ENCODE measurements at regions not wholly inside any gene's neighbourhood (a gene's known extent, or its start where the extent isn't known, plus 50 kb on each side); places are given as distances from the start of the nearest gene placed in this dataset.
A peak's percentile ranks its signal among the peaks of the same experiment; 100 is the strongest.
"Not testable (repeated sequence)": the region's sequence is repeated elsewhere in the genome, so short reads cannot be mapped to it uniquely, and the experiment has no call there.

DNA sequence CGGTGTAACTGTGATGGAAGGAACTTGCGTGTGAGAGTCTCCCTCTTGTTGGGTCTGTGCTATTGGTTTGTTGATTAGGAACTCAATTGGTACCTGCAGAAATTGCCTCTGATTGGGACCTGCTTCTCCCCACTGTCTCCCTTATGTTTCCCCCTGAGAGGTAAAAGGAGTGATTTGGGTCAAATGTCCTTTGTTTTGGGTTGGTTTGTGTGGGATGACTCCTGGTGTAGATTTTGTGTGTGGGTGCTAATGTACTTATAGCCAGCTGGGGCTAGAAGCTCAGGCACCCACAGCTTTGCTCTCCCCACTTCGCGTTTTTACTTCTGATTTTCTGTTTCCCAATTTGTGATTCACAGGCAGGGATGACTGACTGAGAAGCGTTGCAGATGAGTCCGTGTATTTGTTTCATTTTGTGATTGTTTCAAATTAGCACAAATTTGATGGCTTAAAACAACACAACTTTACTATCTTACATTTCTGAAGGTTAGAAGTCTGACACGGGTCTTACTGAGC lies 79.1 kb downstream of the UTRN start:
- no peak for ATAC-seq (replicated peaks in 6 of 8)
- in situ Hi-C loops (cut with MboI; ENCODE audit: low pct_unique_long_range_greater_than_20kb in 2 of 9, low sequenced_read_pairs in 9 of 9, unreplicated experiment in 9 of 9) = no loop called here
- H3K4me1 ChIP-seq (replicated peaks in 1 of 2) = peaks cover 0 to 3% of the 10 kb centered on the region in 2 donors
- no peak overlapping the region for H3K27ac ChIP-seq
- 50 to 100% (median 95%) methylated on average over 1 to 7 of the region's 7 CpGs; no CpG with 5 or more reads in 3 of the 10 experiments for WGBS, 10 experiments
- H3K4me3 ChIP-seq = no peak overlapping the region

DNA sequence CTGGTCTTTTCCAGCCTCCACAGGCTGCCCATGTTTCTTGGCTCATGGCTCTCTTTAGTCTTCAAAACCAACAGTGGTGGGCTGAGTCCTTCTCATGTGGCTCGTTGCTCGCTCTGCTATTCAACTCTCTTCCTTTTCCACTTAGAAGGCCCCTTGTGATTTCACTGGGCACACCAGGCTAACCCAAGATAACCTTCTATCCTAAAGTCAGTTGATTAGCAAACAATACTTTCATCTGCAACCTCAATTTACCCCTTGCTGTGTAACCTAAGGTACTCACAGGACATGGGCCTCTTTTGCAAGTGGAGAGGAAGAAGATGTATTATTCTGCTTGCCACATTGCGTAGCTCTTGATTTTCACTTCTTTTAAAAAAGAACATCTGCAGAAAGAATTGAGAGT lies 79.6 kb downstream of the UTRN start:
- no peak for ATAC-seq (replicated peaks in 6 of 8)
- peaks cover 0 to 3% of the 10 kb centered on the region in 2 donors for H3K4me1 ChIP-seq (replicated peaks in 1 of 2)
- 65 to 93% (median 82%) methylated on average over 1 to 2 of the region's 3 CpGs; no CpG with 5 or more reads in 6 of the 10 experiments for WGBS, 10 experiments
- in situ Hi-C loops (cut with MboI; ENCODE audit: low pct_unique_long_range_greater_than_20kb in 2 of 9, low sequenced_read_pairs in 9 of 9, unreplicated experiment in 9 of 9) = no loop called here
- H3K4me3 ChIP-seq = no peak overlapping the region
- H3K27ac ChIP-seq = no peak overlapping the region

GRCh38 chr6:144365271-144365670 lies 80.1 kb downstream of the UTRN start:
- in situ Hi-C loops (cut with MboI; ENCODE audit: low pct_unique_long_range_greater_than_20kb in 2 of 9, low sequenced_read_pairs in 9 of 9, unreplicated experiment in 9 of 9) = no loop called here
- peak in 2 of 8 experiments; percentile 76 to 79 for ATAC-seq (replicated peaks in 6 of 8)

DNA sequence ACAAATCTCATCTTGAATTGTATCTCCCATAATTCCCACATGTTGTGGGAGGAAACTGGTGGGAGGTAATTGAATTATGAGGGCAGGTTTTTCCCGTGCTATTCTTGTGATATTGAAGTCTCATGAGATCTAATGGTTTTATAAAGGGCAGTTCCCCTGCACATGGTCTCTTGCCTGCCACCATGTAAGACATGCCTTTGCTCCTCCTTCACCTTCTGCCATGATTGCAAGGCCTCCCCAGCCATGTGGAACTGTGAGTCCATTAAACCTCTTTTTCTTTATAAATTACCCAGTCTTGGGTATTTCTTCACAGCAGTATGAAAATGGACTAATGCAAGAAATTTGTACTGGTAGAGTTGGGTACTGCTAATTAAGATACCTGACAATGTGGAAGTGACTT lies 84.6 kb downstream of the UTRN start:
- WGBS, 10 experiments = 80 to 100% (median 89%) methylated on average over 1 of the region's 1 CpG; no CpG with 5 or more reads in 5 of the 10 experiments
- H3K27ac ChIP-seq; H3K4me1 ChIP-seq (replicated peaks in 1 of 2); in situ Hi-C loops (cut with MboI; ENCODE audit: low pct_unique_long_range_greater_than_20kb in 2 of 9, low sequenced_read_pairs in 9 of 9, unreplicated experiment in 9 of 9); ATAC-seq (replicated peaks in 6 of 8); H3K4me3 ChIP-seq: not testable (repeated sequence)

More at GRCh38 chr6:144365271-144365670, 80.1 kb downstream of the UTRN start:
- 60 to 100% (median 100%) methylated on average over 1 of the region's 1 CpG; no CpG with 5 or more reads in 3 of the 10 experiments for WGBS, 10 experiments
- Histone ChIP-seq H3K27ac (no peak overlapping the region), H3K4me1 (replicated peaks in 1 of 2) (peaks cover 0 to 3% of the 10 kb centered on the region in 2 donors), H3K4me3 (no peak overlapping the region)

DNA sequence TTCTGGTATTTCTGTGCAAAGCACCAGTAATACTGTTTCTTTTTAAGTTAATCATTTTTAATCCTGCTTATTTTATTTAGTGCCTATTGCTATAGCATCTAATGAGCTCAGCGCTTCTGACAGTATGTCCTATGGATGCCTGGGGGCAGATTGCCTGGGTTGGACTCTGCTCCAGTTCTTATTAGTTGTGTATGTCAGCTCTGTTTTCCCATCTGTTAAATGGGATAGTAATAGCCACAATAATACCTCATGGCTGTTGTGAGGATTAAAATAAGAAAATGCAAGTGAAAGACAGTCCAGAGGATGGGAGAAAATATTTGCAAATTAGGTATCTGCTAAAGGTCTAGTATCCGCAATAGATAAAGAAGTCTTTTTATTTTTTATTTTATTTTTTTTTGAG lies 87.0 kb downstream of the UTRN start:
- Histone ChIP-seq H3K27ac (no peak overlapping the region), H3K4me1 (replicated peaks in 1 of 2) (no peaks in the 10 kb centered on the region), H3K4me3 (no peak overlapping the region)
- in situ Hi-C loops (cut with MboI; ENCODE audit: low pct_unique_long_range_greater_than_20kb in 2 of 9, low sequenced_read_pairs in 9 of 9, unreplicated experiment in 9 of 9) = no loop called here
- ATAC-seq (replicated peaks in 6 of 8) = no peak
- WGBS, 10 experiments = 83 to 100% (median 98%) methylated on average over 1 to 2 of the region's 2 CpGs; no CpG with 5 or more reads in 2 of the 10 experiments

DNA sequence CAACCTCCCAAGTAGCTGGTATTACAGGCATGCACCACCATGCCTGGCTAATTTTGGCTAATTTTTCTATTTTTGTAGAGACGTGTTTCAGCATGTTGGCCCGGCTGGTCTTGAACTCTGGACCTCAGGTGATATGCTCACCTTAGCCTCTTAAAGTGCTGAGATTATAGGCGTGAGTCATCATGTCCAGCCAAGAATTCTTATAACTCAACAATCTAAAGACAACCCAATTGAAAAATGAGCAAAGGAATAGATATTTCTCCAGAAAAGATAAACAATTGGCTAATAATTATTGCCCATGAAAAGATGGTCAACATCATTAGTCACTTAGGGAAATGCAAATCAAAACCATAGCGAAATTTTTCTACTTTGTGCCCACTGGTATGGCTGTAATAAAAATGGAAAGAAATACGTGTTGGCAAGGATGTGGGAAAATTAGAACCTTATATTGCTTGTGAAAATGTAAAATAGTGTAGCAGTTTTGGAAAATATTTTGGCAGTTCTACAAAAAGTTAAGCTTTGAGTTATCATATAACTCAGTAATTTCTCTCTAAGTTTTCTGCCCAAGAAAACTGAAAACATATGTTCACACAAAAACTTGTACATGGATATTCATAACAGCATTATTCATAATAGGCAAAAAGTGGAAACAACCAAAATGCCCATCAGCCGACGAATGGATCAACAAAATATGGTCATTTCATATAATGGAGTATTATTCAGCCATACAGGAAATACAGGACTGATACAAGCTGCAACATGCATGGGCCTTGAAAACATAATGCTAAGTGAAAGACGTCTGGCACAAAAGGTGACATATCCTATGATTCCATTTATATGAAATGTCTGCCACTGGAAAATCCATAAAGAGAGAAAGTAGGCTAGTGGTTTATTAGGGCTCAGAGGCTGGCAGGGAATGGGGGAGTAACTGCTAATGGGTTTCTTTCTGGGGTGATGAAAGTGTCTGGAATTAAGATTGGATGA lies 87.8 kb downstream of the UTRN start:
- no peak for ATAC-seq (replicated peaks in 6 of 8)
- in situ Hi-C loops (cut with MboI; ENCODE audit: low pct_unique_long_range_greater_than_20kb in 2 of 9, low sequenced_read_pairs in 9 of 9, unreplicated experiment in 9 of 9) = no loop called here
- WGBS, 10 experiments = 25 to 100% (median 84%) methylated on average over 2 to 8 of the region's 8 CpGs
- no peak overlapping the region for H3K27ac ChIP-seq
- H3K4me1 ChIP-seq (replicated peaks in 1 of 2) = no peaks in the 10 kb centered on the region
- H3K4me3 ChIP-seq = no peak overlapping the region

GRCh38 chr6:144374525-144374924 lies 89.4 kb downstream of the UTRN start:
- H3K4me3 ChIP-seq; H3K4me1 ChIP-seq (replicated peaks in 1 of 2); H3K27ac ChIP-seq; in situ Hi-C loops (cut with MboI; ENCODE audit: low pct_unique_long_range_greater_than_20kb in 2 of 9, low sequenced_read_pairs in 9 of 9, unreplicated experiment in 9 of 9); ATAC-seq (replicated peaks in 6 of 8): not testable (repeated sequence)
- WGBS, 10 experiments = 91 to 100% (median 100%) methylated on average over 1 to 7 of the region's 12 CpGs; no CpG with 5 or more reads in 3 of the 10 experiments

- no peak overlapping the region for H3K27ac ChIP-seq
- in situ Hi-C loops (cut with MboI; ENCODE audit: low pct_unique_long_range_greater_than_20kb in 2 of 9, low sequenced_read_pairs in 9 of 9, unreplicated experiment in 9 of 9) = no loop called here
- peak in 4 of 8 experiments; percentile 33 to 80 (median 56) for ATAC-seq (replicated peaks in 6 of 8)
Observed at GRCh38 chr6:144377586-144378210, 92.6 kb downstream of the UTRN start.

GRCh38 chr6:144378437-144378836 lies 93.3 kb downstream of the UTRN start:
- Histone ChIP-seq H3K4me1 (replicated peaks in 1 of 2) (no peaks in the 10 kb centered on the region), H3K4me3 (no peak overlapping the region), H3K27ac (no peak overlapping the region)
- in situ Hi-C loops (cut with MboI; ENCODE audit: low pct_unique_long_range_greater_than_20kb in 2 of 9, low sequenced_read_pairs in 9 of 9, unreplicated experiment in 9 of 9) = no loop called here
- WGBS, 10 experiments = 0 to 100% (median 50%) methylated on average over 1 to 4 of the region's 4 CpGs; no CpG with 5 or more reads in 1 of the 10 experiments
- ATAC-seq (replicated peaks in 6 of 8) = peak in 2 of 8 experiments; percentile 56 to 80

More at GRCh38 chr6:144377586-144378210, 92.6 kb downstream of the UTRN start:
- H3K4me1 ChIP-seq (replicated peaks in 1 of 2) = no peaks in the 10 kb centered on the region
- WGBS, 10 experiments = 42 to 87% (median 72%) methylated on average over 2 of the region's 2 CpGs; no CpG with 5 or more reads in 5 of the 10 experiments
- H3K4me3 ChIP-seq = no peak overlapping the region

- H3K27ac ChIP-seq = no peak overlapping the region
- no peaks in the 10 kb centered on the region for H3K4me1 ChIP-seq (replicated peaks in 1 of 2)
- H3K4me3 ChIP-seq = no peak overlapping the region
- ATAC-seq (replicated peaks in 6 of 8) = peak in 2 of 8 experiments; percentile 30 to 50
- in situ Hi-C loops (cut with MboI; ENCODE audit: low pct_unique_long_range_greater_than_20kb in 2 of 9, low sequenced_read_pairs in 9 of 9, unreplicated experiment in 9 of 9) = no loop called here
- 19 to 98% (median 93%) methylated on average over 1 to 7 of the region's 7 CpGs; no CpG with 5 or more reads in 3 of the 10 experiments for WGBS, 10 experiments
Observed at GRCh38 chr6:144379356-144379755, 94.2 kb downstream of the UTRN start.

GRCh38 chr6:144381499-144381898 lies 96.4 kb downstream of the UTRN start:
- ATAC-seq (replicated peaks in 6 of 8); in situ Hi-C loops (cut with MboI; ENCODE audit: low pct_unique_long_range_greater_than_20kb in 2 of 9, low sequenced_read_pairs in 9 of 9, unreplicated experiment in 9 of 9); H3K4me3 ChIP-seq; H3K4me1 ChIP-seq (replicated peaks in 1 of 2); H3K27ac ChIP-seq: not testable (repeated sequence)
- WGBS, 10 experiments = 100% methylated on average over 1 to 2 of the region's 2 CpGs; no CpG with 5 or more reads in 7 of the 10 experiments

- no peak for ATAC-seq (replicated peaks in 6 of 8)
- Histone ChIP-seq H3K4me1 (replicated peaks in 1 of 2) (no peaks in the 10 kb centered on the region), H3K27ac (no peak overlapping the region), H3K4me3 (no peak overlapping the region)
- 92 to 100% (median 100%) methylated on average over 1 to 2 of the region's 2 CpGs; no CpG with 5 or more reads in 3 of the 10 experiments for WGBS, 10 experiments
- in situ Hi-C loops (cut with MboI; ENCODE audit: low pct_unique_long_range_greater_than_20kb in 2 of 9, low sequenced_read_pairs in 9 of 9, unreplicated experiment in 9 of 9) = no loop called here
Observed at GRCh38 chr6:144383336-144383735, 98.2 kb downstream of the UTRN start.

DNA sequence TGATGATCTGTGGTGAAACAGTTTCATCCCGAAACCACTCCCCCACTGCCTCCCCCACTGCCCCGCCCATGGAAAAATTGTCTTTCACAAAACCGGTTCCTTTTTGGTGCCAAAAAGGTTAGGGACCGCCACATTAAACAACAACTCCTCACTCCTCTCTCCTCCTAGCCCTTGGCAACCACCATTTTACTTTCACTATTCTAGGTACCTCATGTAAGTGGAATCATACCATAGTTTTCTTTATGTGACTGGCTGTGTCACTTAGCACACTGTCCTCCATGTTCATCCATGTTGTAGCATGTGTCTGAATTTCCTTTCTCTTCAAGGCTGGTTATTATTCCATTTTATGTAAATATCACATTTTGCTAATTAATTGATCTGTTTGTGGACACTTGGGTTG lies 99.3 kb downstream of the UTRN start:
- in situ Hi-C loops (cut with MboI; ENCODE audit: low pct_unique_long_range_greater_than_20kb in 2 of 9, low sequenced_read_pairs in 9 of 9, unreplicated experiment in 9 of 9) = no loop called here
- WGBS, 10 experiments = 80 to 100% (median 100%) methylated on average over 1 to 2 of the region's 4 CpGs; no CpG with 5 or more reads in 6 of the 10 experiments
- Histone ChIP-seq H3K4me1 (replicated peaks in 1 of 2) (no peaks in the 10 kb centered on the region), H3K27ac (no peak overlapping the region), H3K4me3 (no peak overlapping the region)
- no peak for ATAC-seq (replicated peaks in 6 of 8)

Measured in motor neuron (in vitro differentiated cells).